Endothelial cell of umbilical vein (primary cell): ENCODE measurements at regions not wholly inside any gene's neighbourhood (a gene's known extent, or its start where the extent isn't known, plus 50 kb on each side); places are given as distances from the start of the nearest gene placed in this dataset.

ENCODE experiments used
- BruUV-seq: library from RNA; stranded (reverse); fragments of 400-500 nt; replicated peaks from 2 replicates; lab custom pipeline; 2021; lab: Mats Ljungman, UMichigan
- CTCF ChIA-PET: fragments of 300-600, 350-600 bp; sonication (Branson Sonifier 250); formaldehyde crosslinking; loops from one replicate; lab custom pipeline; 2021; ENCODE audit warnings: antibody characterized with exemption, inconsistent platforms; lab: Charles Lee
- POLR2A ChIA-PET: fragments of 300-600, 350-600 bp; sonication (Branson Sonifier 250); formaldehyde crosslinking; loops from one replicate; lab custom pipeline; 2021; ENCODE audit warnings: antibody characterized with exemption, inconsistent platforms; lab: Charles Lee
- DNase-seq: peaks from one replicate; pipeline ENCODE4 v3.0.0-alpha.2; 2011; ENCODE audit warnings: low read depth, low spot score
- FAIRE-seq: peaks from 2 replicates; lab custom pipeline; 2011; peaks lifted over from hg19 to GRCh38; lab: Jason Lieb, UNC
- H2AFZ ChIP-seq: 2 replicates; pipeline ENCODE4 v1.6.0; 2012; ENCODE audit warnings: low read depth, low read length, control low read depth, inconsistent platforms
- H3K27ac ChIP-seq: 2 replicates; pipeline ENCODE4 v1.5.1; 2011; ENCODE audit warnings: low read depth, mild to moderate bottlenecking, control low read depth, low read length, moderate library complexity; ENCODE audit not compliant: insufficient read depth
- H3K27me3 ChIP-seq, 2 experiments: 2 replicates each; pipeline versions ENCODE4 v1.6.0 to v1.6.1; 2011; ENCODE audit warnings: low read length in 2 of 2, mixed read lengths in 1 of 2; ENCODE audit not compliant: control insufficient read depth in 2 of 2, insufficient read depth in 2 of 2
- H3K36me3 ChIP-seq, 2 experiments: 2 replicates in 1 of 2; 3 replicates in 1 of 2; pipeline ENCODE4 v1.5.1; 2011; ENCODE audit warnings: low read length in 2 of 2, mild to moderate bottlenecking in 1 of 2, moderate library complexity in 1 of 2; ENCODE audit not compliant: control insufficient read depth in 2 of 2, insufficient read depth in 2 of 2; ENCODE audit errors: extremely low read depth in 1 of 2
- H3K4me1 ChIP-seq: 3 replicates; pipeline ENCODE4 v1.5.1; 2011; ENCODE audit warnings: mild to moderate bottlenecking, low read length; ENCODE audit not compliant: control insufficient read depth, insufficient read depth; ENCODE audit errors: extremely low read depth
- H3K4me2 ChIP-seq: 2 replicates; pipeline ENCODE4 v1.6.1; 2011; ENCODE audit warnings: low read length, control low read depth, mixed read lengths; ENCODE audit not compliant: insufficient read depth
- H3K4me3 ChIP-seq, 3 experiments: fragments of 200-600 bp in 1 of 3; sonication (generic), shearing (Covaris generic) in 1 of 3; replicated peaks in 1 of 3; 2 replicates each; pipeline ENCODE4 v1.5.1; 2011 to 2016; ENCODE audit warnings: control low read depth in 3 of 3, low read length in 3 of 3, mild to moderate bottlenecking in 2 of 3, inconsistent platforms in 1 of 3, low read depth in 1 of 3, moderate library complexity in 1 of 3; ENCODE audit not compliant: insufficient read depth in 1 of 3
- H3K79me2 ChIP-seq: 2 replicates; pipeline ENCODE4 v1.6.0; 2012; ENCODE audit warnings: low read length, inconsistent platforms; ENCODE audit not compliant: control insufficient read depth, insufficient read depth
- H3K9ac ChIP-seq: replicated peaks from 2 replicates; pipeline ENCODE3; 2011; ENCODE audit warnings: low read length, control low read depth; ENCODE audit not compliant: insufficient read depth; ENCODE audit errors: extremely low read depth
- H3K9me1 ChIP-seq: replicated peaks from 3 replicates; pipeline ENCODE4 v1.6.0; 2011; ENCODE audit warnings: mild to moderate bottlenecking, low read length; ENCODE audit not compliant: control insufficient read depth, insufficient read depth; ENCODE audit errors: extremely low read depth
- H3K9me3 ChIP-seq: replicated peaks from 2 replicates; pipeline ENCODE4 v1.5.1; 2012; ENCODE audit warnings: low read length, inconsistent platforms; ENCODE audit not compliant: control insufficient read depth, insufficient read depth
- H4K20me1 ChIP-seq: replicated peaks from 2 replicates; pipeline ENCODE3; 2011; ENCODE audit warnings: mild to moderate bottlenecking, low read length; ENCODE audit not compliant: control insufficient read depth, insufficient read depth; ENCODE audit errors: extremely low read depth
- EZH2 ChIP-seq: IDR thresholded peaks from 2 replicates; pipeline ENCODE4 v1.6.1; 2012; ENCODE audit warnings: borderline replicate concordance, low read depth, mild to moderate bottlenecking, moderate library complexity, low read length, inconsistent platforms; ENCODE audit not compliant: severe bottlenecking
- POLR2A ChIP-seq: IDR thresholded peaks from 2 replicates; pipeline ENCODE4 v1.6.1; 2012; ENCODE audit warnings: low read depth, mild to moderate bottlenecking, control low read depth, low read length
- dilution Hi-C: fragments of 300-500 bp; cut with MboI; formaldehyde crosslinking; loops from one replicate; pipeline ENCODE4 v1.15.0; 2019; ENCODE audit warnings: low sequenced_read_pairs; ENCODE audit not compliant: extremely low pct_ligation_motif_present
- intact Hi-C: fragments of 100-400 bp; cut with micrococcal nuclease; formaldehyde crosslinking; loops from one replicate; pipeline ENCODE4 v1.10.0; 2022
- TF ChIP-seq, protein P1 (sequence below): IDR thresholded peaks from 2 replicates; pipeline ENCODE4 v1.6.1; 2011; ENCODE audit not compliant: insufficient read depth, insufficient read length
- TF ChIP-seq, protein P2 (sequence below), 2 donors: IDR thresholded peaks; 1 replicate in 1 of 2; 2 replicates in 1 of 2; pipeline ENCODE4 v1.5.1; 2011; ENCODE audit warnings: low read length in 2 of 2, mild to moderate bottlenecking in 2 of 2, moderate library complexity in 2 of 2, control low read depth in 1 of 2, inconsistent platforms in 1 of 2, low read depth in 1 of 2; ENCODE audit not compliant: insufficient read depth in 1 of 2; ENCODE audit errors: extremely low read depth in 1 of 2

DNA sequence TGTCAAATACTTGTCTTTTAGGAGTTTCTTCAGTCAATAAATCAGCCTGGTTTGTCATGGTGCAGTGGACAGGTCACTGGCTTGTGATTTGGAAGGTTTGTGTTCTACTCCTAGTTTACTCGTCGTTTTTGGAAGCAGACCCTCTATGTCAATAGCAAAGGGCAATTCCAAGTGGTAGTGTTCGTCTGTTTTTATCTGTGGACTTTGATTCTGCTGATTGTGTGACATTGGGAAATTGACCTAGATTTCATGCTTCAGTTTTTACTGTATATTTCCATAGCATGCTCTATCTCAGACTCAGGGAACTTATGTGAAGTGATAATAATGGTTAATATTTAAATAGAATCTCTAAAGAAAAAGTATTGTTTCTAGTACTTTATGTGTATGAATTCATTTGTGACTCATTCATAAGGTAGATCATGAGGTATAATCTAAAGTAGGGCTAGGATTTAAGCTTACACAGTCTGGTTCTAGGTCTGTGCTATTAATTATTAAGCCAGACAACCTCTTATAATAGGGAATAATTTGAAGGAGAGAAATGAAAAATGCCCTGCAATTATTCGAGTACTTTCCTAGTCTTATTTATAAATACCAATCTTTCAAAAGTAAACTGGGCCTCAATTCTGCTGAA is 198.1 kb downstream of the REEP3 start:
- no peak for DNase-seq
- Histone ChIP-seq H3K4me1 (peaks cover 20% of the 10 kb centered on the region), H3K4me2 (no peak overlapping the region), H3K9me1 (no peaks in the 10 kb centered on the region), H3K4me3 (no peak overlapping the region), H3K79me2 (no peaks in the 10 kb centered on the region), H4K20me1 (no peaks in the 10 kb centered on the region), H3K27me3 (no peaks in the 10 kb centered on the region), H2AFZ (no peak overlapping the region), H3K27ac (no peak overlapping the region), H3K9ac (no peak overlapping the region), H3K9me3 (no peaks in the 10 kb centered on the region), H3K36me3 (no peaks in the 10 kb centered on the region)
- no TSS peak for BruUV-seq
- intact Hi-C loops (no loop called here), dilution Hi-C loops (loop anchor here (25.0 kb wide), 1 partner anchor 507 kb away; no protein-coding TSS in a partner anchor)
- TF ChIP-seq POLR2A (no peak), EZH2 (no peak)
- TF ChIP-seq, protein P1, sequence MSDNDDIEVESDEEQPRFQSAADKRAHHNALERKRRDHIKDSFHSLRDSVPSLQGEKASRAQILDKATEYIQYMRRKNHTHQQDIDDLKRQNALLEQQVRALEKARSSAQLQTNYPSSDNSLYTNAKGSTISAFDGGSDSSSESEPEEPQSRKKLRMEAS, result no peak
- no peak for FAIRE-seq
- CTCF ChIA-PET, result interaction anchor here (0.6 to 9.6 kb wide), 75 partner anchors 8 to 1126 kb away, joined by 3 to 275 read pairs (median 5); partner anchors contain the start of genes JMJD1C and NRBF2
- POLR2A ChIA-PET, result interaction anchor here (1.5 to 1.8 kb wide), 2 partner anchors 451 to 553 kb away, joined by 3 to 4 read pairs; no protein-coding TSS in a partner anchor

DNA sequence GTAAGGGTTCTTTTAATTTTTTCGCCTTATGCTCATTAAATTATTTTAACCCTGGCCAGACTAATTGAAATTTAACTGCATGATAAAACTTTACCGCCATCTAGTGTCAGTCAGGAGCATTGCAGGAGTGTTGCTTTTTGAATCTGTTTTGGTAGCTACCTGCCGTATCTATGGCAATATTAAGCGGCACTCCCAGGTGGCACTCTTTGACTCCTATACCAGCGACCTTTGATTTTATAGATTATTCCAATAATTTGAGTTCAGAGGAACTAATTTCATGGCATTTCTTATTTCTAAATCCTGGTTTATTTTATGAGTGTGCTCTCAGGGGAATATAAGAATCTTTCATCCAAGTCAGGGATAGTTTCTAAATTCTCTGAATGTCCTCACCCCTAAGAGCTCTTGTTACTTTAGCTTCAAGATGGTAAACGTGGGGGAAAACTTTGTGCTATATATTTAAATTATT is 198.9 kb downstream of the REEP3 start:
- Histone ChIP-seq H3K36me3 (no peaks in the 10 kb centered on the region), H3K9me3 (no peaks in the 10 kb centered on the region), H3K4me3 (no peak overlapping the region), H4K20me1 (no peaks in the 10 kb centered on the region), H2AFZ (no peak overlapping the region), H3K9ac (no peak overlapping the region), H3K4me1 (peaks cover 20% of the 10 kb centered on the region), H3K4me2 (no peak overlapping the region), H3K27me3 (no peaks in the 10 kb centered on the region), H3K79me2 (no peaks in the 10 kb centered on the region), H3K9me1 (no peaks in the 10 kb centered on the region), H3K27ac (no peak overlapping the region)
- DNase-seq (peak; percentile 62), FAIRE-seq (peak; percentile 78)
- intact Hi-C loops, result loop anchor here (1.0 to 2.0 kb wide), 5 partner anchors 76 to 553 kb away; partner anchors contain the start of gene JMJD1C
- no TSS peak for BruUV-seq
- TF ChIP-seq EZH2, result no peak
- TF ChIP-seq, protein P2, sequence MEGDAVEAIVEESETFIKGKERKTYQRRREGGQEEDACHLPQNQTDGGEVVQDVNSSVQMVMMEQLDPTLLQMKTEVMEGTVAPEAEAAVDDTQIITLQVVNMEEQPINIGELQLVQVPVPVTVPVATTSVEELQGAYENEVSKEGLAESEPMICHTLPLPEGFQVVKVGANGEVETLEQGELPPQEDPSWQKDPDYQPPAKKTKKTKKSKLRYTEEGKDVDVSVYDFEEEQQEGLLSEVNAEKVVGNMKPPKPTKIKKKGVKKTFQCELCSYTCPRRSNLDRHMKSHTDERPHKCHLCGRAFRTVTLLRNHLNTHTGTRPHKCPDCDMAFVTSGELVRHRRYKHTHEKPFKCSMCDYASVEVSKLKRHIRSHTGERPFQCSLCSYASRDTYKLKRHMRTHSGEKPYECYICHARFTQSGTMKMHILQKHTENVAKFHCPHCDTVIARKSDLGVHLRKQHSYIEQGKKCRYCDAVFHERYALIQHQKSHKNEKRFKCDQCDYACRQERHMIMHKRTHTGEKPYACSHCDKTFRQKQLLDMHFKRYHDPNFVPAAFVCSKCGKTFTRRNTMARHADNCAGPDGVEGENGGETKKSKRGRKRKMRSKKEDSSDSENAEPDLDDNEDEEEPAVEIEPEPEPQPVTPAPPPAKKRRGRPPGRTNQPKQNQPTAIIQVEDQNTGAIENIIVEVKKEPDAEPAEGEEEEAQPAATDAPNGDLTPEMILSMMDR (IDR thresholded peaks at IDR 0.05; ENCODE audit: extremely low read depth in 1 of 2, insufficient read depth in 1 of 2, low read depth in 1 of 2, low read length in 2 of 2), result peak; percentile 76 to 81
- dilution Hi-C loops, result loop anchor here (25.0 kb wide), 1 partner anchor 508 kb away; no protein-coding TSS in a partner anchor
- CTCF ChIA-PET, result interaction anchor here (0.5 to 9.6 kb wide), 109 partner anchors 9 to 1127 kb away, joined by 3 to 275 read pairs (median 5); partner anchors contain the start of genes JMJD1C and NRBF2
- POLR2A ChIA-PET, result interaction anchor here (1.5 to 1.8 kb wide), 2 partner anchors 452 to 553 kb away, joined by 3 to 4 read pairs; no protein-coding TSS in a partner anchor
